CD4-positive, alpha-beta T cell (primary cell): ENCODE measurements at regions not wholly inside any gene's neighbourhood (a gene's known extent, or its start where the extent isn't known, plus 50 kb on each side); places are given as distances from the start of the nearest gene placed in this dataset.

Experiments used
- ATAC-seq: fragments of 200-7000 bp; cut with Tn5 transposase; one replicate; pipeline ENCODE4 v1.10.0; 2022; ENCODE audit warnings: mild to moderate bottlenecking; ENCODE audit not compliant: poor library complexity
- CTCF ChIA-PET: fragments of 350-600 bp; sonication (Branson Sonifier 250); formaldehyde crosslinking; loops from one replicate; lab custom pipeline; 2021; ENCODE audit warnings: antibody characterized with exemption, inconsistent platforms; lab: Charles Lee
- POLR2A ChIA-PET: fragments of 350-600 bp; sonication (Branson Sonifier 250); formaldehyde crosslinking; loops from one replicate; lab custom pipeline; 2021; ENCODE audit warnings: antibody characterized with exemption, inconsistent platforms; lab: Charles Lee
- DNase-seq, 14 experiments: peaks; one replicate each; pipeline ENCODE4 v3.0.0-alpha.2; 2013 to 2020; ENCODE audit warnings: mixed read lengths in 2 of 14
- H3K27ac ChIP-seq, 2 donors: one replicate each; pipeline versions ENCODE4 v1.5.1 to v1.7.0; 2013; ENCODE audit warnings: low read length in 2 of 2, low read depth in 1 of 2, mild to moderate bottlenecking in 1 of 2
- H3K27me3 ChIP-seq, 2 experiments: 1 replicate in 1 of 2; 2 replicates in 1 of 2; pipeline versions ENCODE4 v1.6.1 to v1.7.0; 2013; ENCODE audit warnings: low read length in 2 of 2, control low read depth in 1 of 2, mild to moderate bottlenecking in 1 of 2, moderate library complexity in 1 of 2; ENCODE audit not compliant: insufficient read depth in 2 of 2, control insufficient read depth in 1 of 2
- H3K36me3 ChIP-seq: one replicate; pipeline ENCODE4 v1.6.1; 2013; ENCODE audit warnings: low read length, control low read depth; ENCODE audit not compliant: insufficient read depth
- H3K4me1 ChIP-seq: one replicate; pipeline ENCODE4 v1.6.1; 2013; ENCODE audit warnings: low read length, control low read depth; ENCODE audit not compliant: insufficient read depth
- H3K4me3 ChIP-seq: one replicate; pipeline ENCODE4 v1.5.1; 2013; ENCODE audit warnings: mild to moderate bottlenecking, low read length, moderate library complexity
- H3K9me3 ChIP-seq, 2 experiments: 1 replicate in 1 of 2; 2 replicates in 1 of 2; pipeline versions ENCODE4 v1.6.1 to v1.7.0; 2013; ENCODE audit warnings: low read length in 2 of 2, mild to moderate bottlenecking in 2 of 2, control low read depth in 1 of 2, moderate library complexity in 1 of 2; ENCODE audit not compliant: control insufficient read depth in 1 of 2, insufficient read depth in 1 of 2
- H3K27ac Mint-ChIP-seq: one replicate; pipeline ENCODE4 v1.8.0; 2020; ENCODE audit warnings: mixed read lengths
- H3K27me3 Mint-ChIP-seq: one replicate; pipeline ENCODE4 v1.8.0; 2021; ENCODE audit warnings: mixed read lengths
- H3K36me3 Mint-ChIP-seq: one replicate; pipeline ENCODE4 v1.8.0; 2021; ENCODE audit warnings: low read depth, mixed read lengths
- H3K4me1 Mint-ChIP-seq: one replicate; pipeline ENCODE4 v1.8.0; 2021; ENCODE audit warnings: low read depth, mixed read lengths
- H3K4me3 Mint-ChIP-seq: one replicate; pipeline ENCODE4 v1.8.0; 2020; ENCODE audit warnings: mild to moderate bottlenecking, mixed read lengths
- H3K9me3 Mint-ChIP-seq: one replicate; pipeline ENCODE4 v1.8.0; 2020; ENCODE audit warnings: mixed read lengths
- intact Hi-C, 2 experiments: fragments of 100-400 bp; cut with DNase I in 1 of 2; cut with micrococcal nuclease in 1 of 2; formaldehyde crosslinking; loops; one replicate each; pipeline versions ENCODE4 v1.15.1 to v1.9.0; 2023 to 2025; cut with DNase I, micrococcal nuclease
- TF ChIP-seq, protein P1 (sequence below): fragments of 200-600 bp; IDR thresholded peaks from one replicate; pipeline ENCODE4 v1.8.0; 2022; ENCODE audit warnings: antibody characterized with exemption, mild to moderate bottlenecking

DNA sequence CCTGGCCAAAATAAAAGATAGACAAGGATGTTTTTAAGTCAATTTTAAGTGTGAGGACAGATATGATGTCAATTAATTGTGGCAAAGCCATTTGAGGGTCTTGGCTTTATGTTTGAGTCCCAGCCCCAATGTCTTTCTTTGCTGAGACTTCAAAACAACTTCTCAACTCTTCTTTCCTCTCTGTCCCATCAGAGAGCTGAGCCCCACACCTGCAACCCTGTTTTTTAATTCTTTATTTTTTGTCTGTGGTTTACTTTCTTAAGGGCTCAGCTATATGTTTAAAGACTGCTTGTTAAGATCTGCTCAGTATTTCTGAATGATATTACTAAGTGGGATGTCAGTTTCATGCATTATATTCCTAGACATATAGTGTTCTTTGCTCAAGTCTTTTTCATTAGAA is 164.3 kb downstream of the HS3ST1 start:
- TF ChIP-seq, protein P1, sequence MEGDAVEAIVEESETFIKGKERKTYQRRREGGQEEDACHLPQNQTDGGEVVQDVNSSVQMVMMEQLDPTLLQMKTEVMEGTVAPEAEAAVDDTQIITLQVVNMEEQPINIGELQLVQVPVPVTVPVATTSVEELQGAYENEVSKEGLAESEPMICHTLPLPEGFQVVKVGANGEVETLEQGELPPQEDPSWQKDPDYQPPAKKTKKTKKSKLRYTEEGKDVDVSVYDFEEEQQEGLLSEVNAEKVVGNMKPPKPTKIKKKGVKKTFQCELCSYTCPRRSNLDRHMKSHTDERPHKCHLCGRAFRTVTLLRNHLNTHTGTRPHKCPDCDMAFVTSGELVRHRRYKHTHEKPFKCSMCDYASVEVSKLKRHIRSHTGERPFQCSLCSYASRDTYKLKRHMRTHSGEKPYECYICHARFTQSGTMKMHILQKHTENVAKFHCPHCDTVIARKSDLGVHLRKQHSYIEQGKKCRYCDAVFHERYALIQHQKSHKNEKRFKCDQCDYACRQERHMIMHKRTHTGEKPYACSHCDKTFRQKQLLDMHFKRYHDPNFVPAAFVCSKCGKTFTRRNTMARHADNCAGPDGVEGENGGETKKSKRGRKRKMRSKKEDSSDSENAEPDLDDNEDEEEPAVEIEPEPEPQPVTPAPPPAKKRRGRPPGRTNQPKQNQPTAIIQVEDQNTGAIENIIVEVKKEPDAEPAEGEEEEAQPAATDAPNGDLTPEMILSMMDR = no peak
- POLR2A ChIA-PET = no interaction called here
- no peak for ATAC-seq
- no peaks in the 10 kb centered on the region for H3K36me3 Mint-ChIP-seq
- H3K4me3 Mint-ChIP-seq = no peak overlapping the region
- no peak overlapping the region for H3K27ac ChIP-seq
- no peak overlapping the region for H3K27ac Mint-ChIP-seq
- no peak for DNase-seq
- H3K9me3 Mint-ChIP-seq = peaks cover 3% of the 10 kb centered on the region
- peaks cover 3 to 6% of the 10 kb centered on the region in 2 experiments for H3K9me3 ChIP-seq
- no peak overlapping the region for H3K4me3 ChIP-seq
- H3K36me3 ChIP-seq = no peaks in the 10 kb centered on the region
- no peaks in the 10 kb centered on the region for H3K27me3 Mint-ChIP-seq
- CTCF ChIA-PET = no interaction called here
- H3K27me3 ChIP-seq = no peaks in the 10 kb centered on the region
- intact Hi-C loops = no loop called here
- H3K4me1 ChIP-seq = no peaks in the 10 kb centered on the region
- no peaks in the 10 kb centered on the region for H3K4me1 Mint-ChIP-seq

DNA sequence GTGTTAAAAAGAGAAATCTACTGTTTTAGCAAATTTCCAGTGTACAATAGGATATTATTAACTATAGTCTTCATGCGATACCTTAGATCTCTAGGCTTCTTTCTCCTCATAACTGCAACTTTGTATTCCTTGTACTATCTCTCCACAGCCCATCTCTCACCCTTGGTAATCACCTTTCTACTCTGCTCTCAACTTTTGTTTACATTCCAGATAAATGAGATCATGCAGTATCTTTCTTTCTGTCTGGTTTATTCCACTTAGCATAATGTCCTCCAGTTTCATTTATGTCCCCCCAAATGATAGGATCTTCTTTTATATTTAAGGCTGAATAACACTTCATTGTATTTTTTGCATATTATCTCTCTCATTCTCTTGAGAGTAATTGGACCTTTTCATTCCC is 165.5 kb downstream of the HS3ST1 start:
- Histone ChIP-seq H3K27ac (no peak overlapping the region), H3K9me3 (peaks cover 3 to 6% of the 10 kb centered on the region in 2 experiments), H3K36me3 (no peaks in the 10 kb centered on the region), H3K4me3 (no peak overlapping the region), H3K27me3 (no peaks in the 10 kb centered on the region), H3K4me1 (no peaks in the 10 kb centered on the region)
- Mint-ChIP-seq H3K4me3 (no peak overlapping the region), H3K27ac (no peak overlapping the region), H3K4me1 (no peaks in the 10 kb centered on the region), H3K36me3 (no peaks in the 10 kb centered on the region), H3K9me3 (peaks cover 3% of the 10 kb centered on the region), H3K27me3 (no peaks in the 10 kb centered on the region)
- ATAC-seq = no peak
- CTCF ChIA-PET = no interaction called here
- TF ChIP-seq, protein P1 = no peak
- POLR2A ChIA-PET = no interaction called here
- no peak for DNase-seq
- intact Hi-C loops = no loop called here

DNA sequence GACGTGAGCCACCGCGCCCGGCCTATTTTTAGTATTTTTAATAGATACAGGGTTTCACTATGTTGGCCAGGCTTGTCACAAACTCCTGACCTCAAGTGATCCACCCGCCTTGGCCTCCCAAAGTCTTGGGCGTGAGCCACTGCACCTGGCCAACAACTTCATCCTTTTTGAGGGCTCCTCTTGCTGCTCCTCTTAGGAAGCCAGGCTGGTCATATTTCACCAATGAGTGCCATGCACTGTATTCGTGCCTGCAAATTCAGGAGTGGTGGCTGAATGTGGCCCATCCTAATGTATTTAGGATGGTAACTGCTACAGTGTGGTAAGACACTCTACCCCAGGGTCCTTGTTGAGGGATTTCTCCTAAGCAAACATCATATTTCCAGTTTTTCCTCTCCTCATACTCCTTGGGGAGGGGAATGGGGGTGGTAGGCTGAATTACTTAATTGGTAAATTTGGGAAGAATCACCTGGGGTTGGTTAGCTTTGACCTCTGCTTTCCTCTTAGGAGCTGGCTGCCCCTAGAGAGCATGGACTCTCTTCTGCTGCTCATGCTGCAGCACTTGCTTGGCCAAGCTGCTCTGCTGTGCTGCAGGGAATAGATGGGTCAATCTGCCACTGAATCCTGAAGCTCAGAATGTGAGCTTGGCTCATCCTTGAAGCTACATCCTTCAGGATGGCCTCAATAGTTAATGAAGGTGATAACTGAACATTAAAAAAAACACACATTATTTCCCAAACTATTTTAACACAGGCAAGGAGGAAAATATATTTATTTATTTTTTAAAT is 167.4 kb downstream of the HS3ST1 start:
- no peaks in the 10 kb centered on the region for H3K4me1 Mint-ChIP-seq
- no peaks in the 10 kb centered on the region for H3K9me3 Mint-ChIP-seq
- no peak overlapping the region for H3K27ac ChIP-seq
- DNase-seq (no peak), ATAC-seq (no peak)
- ChIA-PET CTCF (no interaction called here), POLR2A (no interaction called here)
- intact Hi-C loops = no loop called here
- no peaks in the 10 kb centered on the region for H3K36me3 Mint-ChIP-seq
- peaks cover 3 to 5% of the 10 kb centered on the region in 2 experiments for H3K9me3 ChIP-seq
- no peaks in the 10 kb centered on the region for H3K27me3 ChIP-seq
- TF ChIP-seq, protein P1 = no peak
- H3K27me3 Mint-ChIP-seq = no peaks in the 10 kb centered on the region
- H3K4me3 Mint-ChIP-seq = no peak overlapping the region
- H3K27ac Mint-ChIP-seq = no peak overlapping the region
- no peaks in the 10 kb centered on the region for H3K4me1 ChIP-seq
- no peaks in the 10 kb centered on the region for H3K36me3 ChIP-seq
- no peak overlapping the region for H3K4me3 ChIP-seq
